AG09309 (cell line): ENCODE measurements at regions not wholly inside any gene's neighbourhood (a gene's known extent, or its start where the extent isn't known, plus 50 kb on each side); places are given as distances from the start of the nearest gene placed in this dataset.

ENCODE experiments used
- DNase-seq: peaks from one replicate; pipeline ENCODE4 v3.0.0-alpha.2; 2010; ENCODE audit warnings: low read depth
- H3K4me3 ChIP-seq: 2 replicates; pipeline ENCODE4 v1.5.1; 2011; ENCODE audit warnings: mild to moderate bottlenecking, low read depth, low read length, moderate library complexity; ENCODE audit not compliant: control insufficient read depth
- CTCF ChIP-seq: IDR thresholded peaks from 2 replicates; pipeline ENCODE4 v1.5.1; 2011; ENCODE audit warnings: mild to moderate bottlenecking, low read depth, low read length, inconsistent platforms; ENCODE audit not compliant: insufficient read depth, control insufficient read depth; ENCODE audit errors: missing control alignments

- TF ChIP-seq CTCF, result no peak
- DNase-seq, result no peak
These were observed 141.1 kb upstream of the ZXDA start for GRCh38 chrX:58051346-58051745.

GRCh38 chrX:58044130-58044529, 133.9 kb upstream of the ZXDA start:
- H3K4me3 ChIP-seq, result no peak overlapping the region
- no peak for DNase-seq
- no peak for TF ChIP-seq CTCF

More at GRCh38 chrX:58051346-58051745, 141.1 kb upstream of the ZXDA start:
- no peak overlapping the region for H3K4me3 ChIP-seq

GRCh38 chrX:58025979-58026378, 115.7 kb upstream of the ZXDA start:
- DNase-seq, result peak; percentile 1
- TF ChIP-seq CTCF, result peak; percentile 68
- no peak overlapping the region for H3K4me3 ChIP-seq

- TF ChIP-seq CTCF, result no peak
- DNase-seq, result no peak
- no peak overlapping the region for H3K4me3 ChIP-seq
These were observed 75.7 kb upstream of the ZXDA start for GRCh38 chrX:57985951-57986350.

GRCh38 chrX:57984620-57985019, 74.4 kb upstream of the ZXDA start:
- H3K4me3 ChIP-seq, result no peak overlapping the region
- TF ChIP-seq CTCF, result no peak
- no peak for DNase-seq

GRCh38 chrX:57977992-57978391, 67.7 kb upstream of the ZXDA start:
- no peak for TF ChIP-seq CTCF
- DNase-seq, result no peak
- no peak overlapping the region for H3K4me3 ChIP-seq

- H3K4me3 ChIP-seq, result no peak overlapping the region
- DNase-seq, result no peak
- no peak for TF ChIP-seq CTCF
These were observed 54.7 kb upstream of the ZXDA start for GRCh38 chrX:57964975-57965374.
